ENCODE measurements at regions not wholly inside any gene's neighbourhood (a gene's known extent, or its start where the extent isn't known, plus 50 kb on each side); places are given as distances from the start of the nearest gene placed in this dataset.

- H2AFZ ChIP-seq: no peak overlapping the region
- no peaks in the 10 kb centered on the region for H4K20me1 ChIP-seq (ENCODE audit: insufficient read depth)
- no peak overlapping the region for H3K4me3 ChIP-seq
- H3K9me3 ChIP-seq (ENCODE audit: insufficient read depth, low read depth): peaks cover 23% of the 10 kb centered on the region
- no peaks in the 10 kb centered on the region for H3K36me3 ChIP-seq (ENCODE audit: low read depth)
- DNase-seq: no peak
- no TSS peak for BruUV-seq (replicated peaks)
- peaks cover 27% of the 10 kb centered on the region for H3K4me1 ChIP-seq (replicated peaks; ENCODE audit: insufficient read depth)
- POLR2A ChIA-PET (ENCODE audit: unreplicated experiment): no interaction called here
- CTCF ChIA-PET: no interaction called here
- H3K9me2 ChIP-seq (ENCODE audit: insufficient read depth): no peaks in the 10 kb centered on the region
- H3K79me2 ChIP-seq (ENCODE audit: low read depth): no peaks in the 10 kb centered on the region
- H3K27ac ChIP-seq: 0 out of 2 replicates have a peak overlapping the region, but pooled peaks have one; percentile 94
- H3K27me3 ChIP-seq (ENCODE audit: insufficient read depth, low read depth): no peaks in the 10 kb centered on the region
- no peak for TF ChIP-seq EZH2 (IDR thresholded peaks at IDR 0.05; ENCODE audit: low read depth)
- TF ChIP-seq CTCF (conservative IDR thresholded peaks at IDR 0.05): no peak
- peaks cover 23% of the 10 kb centered on the region for H3F3A ChIP-seq (ENCODE audit: insufficient read depth, low read depth)
- intact Hi-C loops (cut with micrococcal nuclease; ENCODE audit: unreplicated experiment): loop anchor here (2.0 to 10.0 kb wide), 8 partner anchors 141 to 539 kb away; no protein-coding TSS in a partner anchor
- no peak overlapping the region for H3K4me2 ChIP-seq
Measured at GRCh38 chr20:11003341-11003740, 329.5 kb upstream of the JAG1 start.

- TF ChIP-seq EZH2 (IDR thresholded peaks at IDR 0.05; ENCODE audit: low read depth) (no peak), CTCF (conservative IDR thresholded peaks at IDR 0.05) (no peak)
- peaks cover 16% of the 10 kb centered on the region; the same call in 1 of the 2 replicates for H3K9me3 ChIP-seq (ENCODE audit: insufficient read depth, low read depth)
- BruUV-seq (replicated peaks): no TSS peak
- CTCF ChIA-PET: no interaction called here
- H3K79me2 ChIP-seq (ENCODE audit: low read depth): no peaks in the 10 kb centered on the region
- H4K20me1 ChIP-seq (ENCODE audit: insufficient read depth): no peaks in the 10 kb centered on the region
- intact Hi-C loops (cut with micrococcal nuclease; ENCODE audit: unreplicated experiment): loop anchor here (10.0 kb wide), 2 partner anchors 196 to 304 kb away; no protein-coding TSS in a partner anchor
- H3K27me3 ChIP-seq (ENCODE audit: insufficient read depth, low read depth): no peaks in the 10 kb centered on the region
- POLR2A ChIA-PET (ENCODE audit: unreplicated experiment): no interaction called here
- H3K36me3 ChIP-seq (ENCODE audit: low read depth): no peaks in the 10 kb centered on the region
- H3K4me2 ChIP-seq: no peak overlapping the region
- H3K9me2 ChIP-seq (ENCODE audit: insufficient read depth): no peaks in the 10 kb centered on the region
- H3K27ac ChIP-seq: no peak overlapping the region
- H3K4me3 ChIP-seq: no peak overlapping the region
- no peaks in the 10 kb centered on the region for H3F3A ChIP-seq (ENCODE audit: insufficient read depth, low read depth)
- DNase-seq: no peak
- no peaks in the 10 kb centered on the region for H3K4me1 ChIP-seq (replicated peaks; ENCODE audit: insufficient read depth)
- H2AFZ ChIP-seq: no peak overlapping the region
Measured at GRCh38 chr20:11008444-11009033, 334.7 kb upstream of the JAG1 start.

DNA sequence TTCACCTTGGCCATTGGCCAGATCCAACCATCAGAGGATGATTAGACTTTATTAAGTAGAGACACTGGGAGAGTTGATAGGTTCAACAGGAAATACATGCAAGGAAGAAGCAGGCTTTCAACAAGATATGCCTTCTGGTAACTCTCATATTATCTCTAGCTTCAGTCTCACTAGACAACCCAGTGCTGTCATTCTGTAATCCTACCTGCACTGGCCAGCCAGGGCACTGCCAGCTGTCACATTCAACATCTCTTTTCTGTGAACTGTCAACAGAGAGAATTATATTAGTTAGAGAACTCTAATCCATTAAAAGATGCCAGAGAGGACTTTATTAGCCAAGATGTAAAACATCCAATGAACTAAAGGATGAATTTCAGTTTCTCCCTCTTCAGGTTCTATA, 337.9 kb upstream of the JAG1 start:
- no peaks in the 10 kb centered on the region for H3K36me3 ChIP-seq (ENCODE audit: low read depth)
- BruUV-seq (replicated peaks): no TSS peak
- intact Hi-C loops (cut with micrococcal nuclease; ENCODE audit: unreplicated experiment): no loop called here
- H3K9me2 ChIP-seq (ENCODE audit: insufficient read depth): no peaks in the 10 kb centered on the region
- POLR2A ChIA-PET (ENCODE audit: unreplicated experiment): interaction anchor here (0.7 kb wide), 1 partner anchor 18 kb away, joined by 6 read pairs; no protein-coding TSS in a partner anchor
- H2AFZ ChIP-seq: no peak overlapping the region
- H4K20me1 ChIP-seq (ENCODE audit: insufficient read depth): no peaks in the 10 kb centered on the region
- TF ChIP-seq EZH2 (IDR thresholded peaks at IDR 0.05; ENCODE audit: low read depth): no peak
- TF ChIP-seq CTCF (conservative IDR thresholded peaks at IDR 0.05): no peak
- H3K4me2 ChIP-seq: no peak overlapping the region
- H3K4me3 ChIP-seq: no peak overlapping the region
- H3K9me3 ChIP-seq (ENCODE audit: insufficient read depth, low read depth): 0 out of 2 replicates have a peak, but pooled peaks cover 9% of the 10 kb centered on the region
- no peaks in the 10 kb centered on the region for H3K4me1 ChIP-seq (replicated peaks; ENCODE audit: insufficient read depth)
- H3F3A ChIP-seq (ENCODE audit: insufficient read depth, low read depth): no peaks in the 10 kb centered on the region
- no peak for DNase-seq
- H3K27ac ChIP-seq: no peak overlapping the region
- H3K79me2 ChIP-seq (ENCODE audit: low read depth): no peaks in the 10 kb centered on the region
- CTCF ChIA-PET: no interaction called here
- no peaks in the 10 kb centered on the region for H3K27me3 ChIP-seq (ENCODE audit: insufficient read depth, low read depth)
